ENCODE measurements at regions not wholly inside any gene's neighbourhood (a gene's known extent, or its start where the extent isn't known, plus 50 kb on each side); places are given as distances from the start of the nearest gene placed in this dataset.

DNA sequence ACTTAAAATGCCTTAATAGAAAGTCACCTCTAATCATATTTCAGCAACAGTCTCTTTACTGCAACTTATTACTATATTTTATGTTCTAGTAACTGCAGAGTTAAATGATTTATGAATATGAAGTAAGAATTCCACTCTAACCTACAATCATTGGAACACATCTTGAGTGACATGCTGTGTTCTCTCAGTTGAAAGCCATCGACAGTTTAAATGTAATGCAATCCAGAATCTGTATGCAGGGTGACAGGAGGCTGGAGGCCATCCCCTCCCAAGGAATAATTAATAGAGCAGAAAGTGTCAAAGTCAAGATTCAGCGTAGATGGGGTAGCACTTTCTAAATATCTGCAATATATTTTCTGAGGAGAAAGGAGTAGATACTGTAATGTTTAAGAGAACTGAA lies 590.3 kb upstream of the SORCS1 start:
- ChIA-PET CTCF (no interaction called here), POLR2A (no interaction called here)
- DNase-seq (ENCODE audit: low read depth, low spot score) (no peak), ATAC-seq (no peak)
- Histone ChIP-seq H3K4me3 (ENCODE audit: low read depth in 2 of 2, low read length in 2 of 2) (no peak overlapping the region), H3K4me1 (ENCODE audit: control insufficient read depth, insufficient read depth, low read length) (no peaks in the 10 kb centered on the region), H3K36me3 (ENCODE audit: control insufficient read depth, insufficient read depth, low read length) (no peaks in the 10 kb centered on the region), H3K27me3 (ENCODE audit: control insufficient read depth, insufficient read depth, low read length) (no peaks in the 10 kb centered on the region), H3K9me3 (ENCODE audit: control insufficient read depth, insufficient read depth, low read depth, low read length) (no peaks in the 10 kb centered on the region), H3K27ac (ENCODE audit: low read length) (no peak overlapping the region)
- in situ Hi-C loops (cut with HindIII; ENCODE audit: low pct_unique_long_range_greater_than_20kb, low sequenced_read_pairs), result no loop called here
- no TSS peak for BruUV-seq (replicated peaks)
- TF ChIP-seq, protein P1, sequence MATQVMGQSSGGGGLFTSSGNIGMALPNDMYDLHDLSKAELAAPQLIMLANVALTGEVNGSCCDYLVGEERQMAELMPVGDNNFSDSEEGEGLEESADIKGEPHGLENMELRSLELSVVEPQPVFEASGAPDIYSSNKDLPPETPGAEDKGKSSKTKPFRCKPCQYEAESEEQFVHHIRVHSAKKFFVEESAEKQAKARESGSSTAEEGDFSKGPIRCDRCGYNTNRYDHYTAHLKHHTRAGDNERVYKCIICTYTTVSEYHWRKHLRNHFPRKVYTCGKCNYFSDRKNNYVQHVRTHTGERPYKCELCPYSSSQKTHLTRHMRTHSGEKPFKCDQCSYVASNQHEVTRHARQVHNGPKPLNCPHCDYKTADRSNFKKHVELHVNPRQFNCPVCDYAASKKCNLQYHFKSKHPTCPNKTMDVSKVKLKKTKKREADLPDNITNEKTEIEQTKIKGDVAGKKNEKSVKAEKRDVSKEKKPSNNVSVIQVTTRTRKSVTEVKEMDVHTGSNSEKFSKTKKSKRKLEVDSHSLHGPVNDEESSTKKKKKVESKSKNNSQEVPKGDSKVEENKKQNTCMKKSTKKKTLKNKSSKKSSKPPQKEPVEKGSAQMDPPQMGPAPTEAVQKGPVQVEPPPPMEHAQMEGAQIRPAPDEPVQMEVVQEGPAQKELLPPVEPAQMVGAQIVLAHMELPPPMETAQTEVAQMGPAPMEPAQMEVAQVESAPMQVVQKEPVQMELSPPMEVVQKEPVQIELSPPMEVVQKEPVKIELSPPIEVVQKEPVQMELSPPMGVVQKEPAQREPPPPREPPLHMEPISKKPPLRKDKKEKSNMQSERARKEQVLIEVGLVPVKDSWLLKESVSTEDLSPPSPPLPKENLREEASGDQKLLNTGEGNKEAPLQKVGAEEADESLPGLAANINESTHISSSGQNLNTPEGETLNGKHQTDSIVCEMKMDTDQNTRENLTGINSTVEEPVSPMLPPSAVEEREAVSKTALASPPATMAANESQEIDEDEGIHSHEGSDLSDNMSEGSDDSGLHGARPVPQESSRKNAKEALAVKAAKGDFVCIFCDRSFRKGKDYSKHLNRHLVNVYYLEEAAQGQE (IDR thresholded peaks at IDR 0.05; ENCODE audit: insufficient read depth in 1 of 2, low read depth in 2 of 2, low read length in 1 of 2), result no peak
- TF ChIP-seq SIN3A (IDR thresholded peaks at IDR 0.05; ENCODE audit: borderline replicate concordance, insufficient read depth, low read depth, low read length), result no peak
- intact Hi-C loops (cut with micrococcal nuclease; ENCODE audit: unreplicated experiment), result no loop called here

DNA sequence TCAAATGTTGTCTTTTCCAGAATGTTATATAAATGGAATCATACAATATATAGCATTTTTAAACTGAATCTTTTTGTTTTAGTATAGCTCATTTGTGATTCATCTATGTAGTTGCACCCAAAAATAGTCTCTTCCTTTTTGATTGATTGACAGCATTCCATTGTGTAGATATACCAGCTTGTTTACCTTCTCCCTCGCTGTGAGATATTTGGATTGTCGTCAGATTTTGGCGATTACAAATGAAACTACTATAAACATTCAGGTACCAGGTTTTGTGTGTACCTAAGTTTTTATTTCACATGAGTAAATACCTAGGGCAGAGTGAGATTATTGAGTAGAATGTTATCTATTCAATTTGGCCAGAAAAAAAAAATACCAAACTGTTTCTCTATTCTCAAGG lies 584.7 kb upstream of the SORCS1 start:
- Histone ChIP-seq H3K27ac (ENCODE audit: low read length) (no peak overlapping the region), H3K36me3 (ENCODE audit: control insufficient read depth, insufficient read depth, low read length) (no peaks in the 10 kb centered on the region), H3K27me3 (ENCODE audit: control insufficient read depth, insufficient read depth, low read length) (no peaks in the 10 kb centered on the region), H3K4me1 (ENCODE audit: control insufficient read depth, insufficient read depth, low read length) (no peaks in the 10 kb centered on the region), H3K4me3 (ENCODE audit: low read depth in 2 of 2, low read length in 2 of 2) (no peak overlapping the region), H3K9me3 (ENCODE audit: control insufficient read depth, insufficient read depth, low read depth, low read length) (no peaks in the 10 kb centered on the region; the same call in 1 of the 2 replicates)
- ChIA-PET POLR2A (no interaction called here), CTCF (no interaction called here)
- in situ Hi-C loops (cut with HindIII; ENCODE audit: low pct_unique_long_range_greater_than_20kb, low sequenced_read_pairs), result no loop called here
- intact Hi-C loops (cut with micrococcal nuclease; ENCODE audit: unreplicated experiment), result no loop called here
- BruUV-seq (replicated peaks), result no TSS peak
- ATAC-seq (no peak), DNase-seq (ENCODE audit: low read depth, low spot score) (no peak)
- TF ChIP-seq, protein P1 (IDR thresholded peaks at IDR 0.05; ENCODE audit: insufficient read depth in 1 of 2, low read depth in 2 of 2, low read length in 1 of 2), result no peak
- TF ChIP-seq SIN3A (IDR thresholded peaks at IDR 0.05; ENCODE audit: borderline replicate concordance, insufficient read depth, low read depth, low read length) (no peak), TCF7L2 (IDR thresholded peaks at IDR 0.05; ENCODE audit: low read depth, low read length) (no peak), POLR2AphosphoS5 (IDR thresholded peaks at IDR 0.05; ENCODE audit: low read depth, low read length) (no peak)
- TF ChIP-seq, protein P2, sequence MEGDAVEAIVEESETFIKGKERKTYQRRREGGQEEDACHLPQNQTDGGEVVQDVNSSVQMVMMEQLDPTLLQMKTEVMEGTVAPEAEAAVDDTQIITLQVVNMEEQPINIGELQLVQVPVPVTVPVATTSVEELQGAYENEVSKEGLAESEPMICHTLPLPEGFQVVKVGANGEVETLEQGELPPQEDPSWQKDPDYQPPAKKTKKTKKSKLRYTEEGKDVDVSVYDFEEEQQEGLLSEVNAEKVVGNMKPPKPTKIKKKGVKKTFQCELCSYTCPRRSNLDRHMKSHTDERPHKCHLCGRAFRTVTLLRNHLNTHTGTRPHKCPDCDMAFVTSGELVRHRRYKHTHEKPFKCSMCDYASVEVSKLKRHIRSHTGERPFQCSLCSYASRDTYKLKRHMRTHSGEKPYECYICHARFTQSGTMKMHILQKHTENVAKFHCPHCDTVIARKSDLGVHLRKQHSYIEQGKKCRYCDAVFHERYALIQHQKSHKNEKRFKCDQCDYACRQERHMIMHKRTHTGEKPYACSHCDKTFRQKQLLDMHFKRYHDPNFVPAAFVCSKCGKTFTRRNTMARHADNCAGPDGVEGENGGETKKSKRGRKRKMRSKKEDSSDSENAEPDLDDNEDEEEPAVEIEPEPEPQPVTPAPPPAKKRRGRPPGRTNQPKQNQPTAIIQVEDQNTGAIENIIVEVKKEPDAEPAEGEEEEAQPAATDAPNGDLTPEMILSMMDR (IDR thresholded peaks at IDR 0.05), result no peak

Data from Panc1 (cell line).